HG03095 (cell line): ENCODE measurements at regions not wholly inside any gene's neighbourhood (a gene's known extent, or its start where the extent isn't known, plus 50 kb on each side); places are given as distances from the start of the nearest gene placed in this dataset.

ENCODE experiments used
- ATAC-seq: cut with Tn5 transposase; IDR thresholded peaks from one replicate; pipeline ENCODE4 v1.9.1; 2021; ENCODE audit warnings: moderate library complexity; ENCODE audit not compliant: unreplicated experiment

DNA sequence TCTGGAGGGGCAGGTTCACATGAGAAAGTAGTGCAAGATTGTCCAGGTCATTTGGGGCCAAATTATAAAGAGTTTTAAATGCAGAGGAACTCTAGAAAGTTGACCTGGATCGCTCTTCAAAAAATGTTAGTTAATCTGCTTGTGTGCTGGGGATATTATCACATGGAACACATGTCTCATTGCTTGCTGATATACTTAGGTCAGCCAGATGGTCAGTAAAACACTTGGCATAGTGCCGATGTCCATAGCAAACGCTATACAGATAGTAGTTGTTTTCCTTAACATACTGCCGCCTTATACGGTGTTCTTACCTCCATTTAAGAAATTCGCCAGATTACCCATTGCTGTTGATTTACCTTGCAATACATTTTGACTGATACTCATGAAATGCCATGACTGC is 103.4 kb upstream of the CWC22 start:
- ATAC-seq: no peak

GRCh38 chr2:180101846-180102245 is 94.7 kb upstream of the CWC22 start:
- ATAC-seq: no peak

- ATAC-seq: no peak
These were observed 92.2 kb upstream of the CWC22 start for GRCh38 chr2:180099308-180099707.

DNA sequence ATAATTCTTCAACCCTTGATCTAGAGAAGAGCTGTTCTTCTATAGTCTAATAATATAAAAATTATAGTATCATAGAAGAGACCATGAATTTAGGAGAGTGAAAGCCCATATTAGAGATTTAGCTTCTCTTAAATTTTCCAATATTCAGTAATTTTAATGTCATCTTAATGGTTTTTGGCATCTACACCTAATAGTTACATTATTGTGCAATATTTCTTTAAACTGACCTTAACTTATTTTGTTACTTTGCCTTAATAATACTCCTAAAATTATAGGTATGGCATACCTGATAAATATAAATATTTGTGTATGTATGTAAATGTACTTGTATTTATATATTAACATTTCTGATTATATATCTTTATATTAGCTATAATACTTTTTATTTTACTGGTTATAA is 78.0 kb upstream of the CWC22 start:
- ATAC-seq: no peak

DNA sequence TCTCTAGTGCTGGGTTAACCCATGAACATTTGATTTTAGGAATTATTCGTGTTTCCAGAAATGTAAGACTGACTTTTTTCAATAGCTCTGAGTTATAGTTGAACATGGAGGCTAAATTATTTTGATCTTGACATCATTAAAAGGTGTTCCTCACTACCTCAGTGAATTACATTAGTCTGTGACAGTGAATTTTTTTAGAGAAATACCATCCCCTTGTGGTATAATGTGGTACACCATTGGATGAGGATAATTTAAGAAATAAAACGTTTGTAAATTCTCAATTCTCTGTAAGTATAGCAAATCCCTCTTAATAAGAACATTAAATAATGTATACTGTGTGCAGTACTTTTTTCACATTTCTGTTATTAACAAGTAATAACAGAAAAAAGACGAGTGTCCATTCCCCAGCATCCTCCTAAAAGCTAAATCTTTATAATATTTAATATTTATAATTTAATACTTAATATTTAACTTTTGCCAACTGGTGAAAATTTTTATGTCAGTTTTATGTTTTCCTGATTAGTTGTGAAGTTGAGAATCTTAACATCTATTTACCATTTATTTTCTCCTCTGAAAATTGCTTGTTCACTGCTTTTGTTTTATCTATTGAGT is 70.3 kb upstream of the CWC22 start:
- no peak for ATAC-seq

DNA sequence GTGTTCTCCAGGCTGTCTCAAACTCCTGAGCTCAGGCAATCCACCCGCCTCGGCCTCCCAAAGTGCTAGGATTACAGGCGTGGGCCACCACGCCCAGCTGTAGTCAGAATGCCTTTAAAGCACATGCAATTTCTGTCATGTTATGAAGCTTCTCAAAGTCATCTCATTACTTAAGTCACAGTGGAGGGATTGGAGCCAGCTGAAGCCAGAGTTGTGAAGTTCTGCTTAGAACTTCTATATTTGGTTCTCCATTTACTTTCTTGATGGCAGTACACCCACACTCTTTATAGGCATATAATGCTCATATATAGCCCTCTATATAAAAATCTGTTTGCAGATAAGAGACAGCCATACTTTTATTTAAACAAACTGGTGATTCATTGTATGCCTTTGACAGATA is 68.8 kb upstream of the CWC22 start:
- no peak for ATAC-seq

DNA sequence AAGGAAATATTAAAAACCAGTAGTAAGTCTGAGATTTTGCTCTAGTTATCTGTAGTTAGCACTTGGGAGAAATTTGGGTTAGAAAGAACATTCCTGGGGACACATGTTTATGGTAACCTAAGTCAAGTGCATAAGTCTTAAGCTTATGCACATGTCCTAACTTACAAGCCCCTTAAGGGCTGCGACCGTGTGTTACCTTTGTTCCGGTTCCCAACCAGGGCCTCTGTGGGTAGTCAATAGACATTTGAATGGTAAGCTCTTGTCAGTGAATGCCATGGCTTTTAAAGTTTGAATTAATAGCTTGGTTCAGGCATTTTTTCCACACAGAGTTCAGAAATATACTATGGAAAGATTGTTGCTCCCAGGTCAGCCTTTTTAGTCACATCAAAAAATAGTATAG is 64.7 kb upstream of the CWC22 start:
- ATAC-seq: no peak

DNA sequence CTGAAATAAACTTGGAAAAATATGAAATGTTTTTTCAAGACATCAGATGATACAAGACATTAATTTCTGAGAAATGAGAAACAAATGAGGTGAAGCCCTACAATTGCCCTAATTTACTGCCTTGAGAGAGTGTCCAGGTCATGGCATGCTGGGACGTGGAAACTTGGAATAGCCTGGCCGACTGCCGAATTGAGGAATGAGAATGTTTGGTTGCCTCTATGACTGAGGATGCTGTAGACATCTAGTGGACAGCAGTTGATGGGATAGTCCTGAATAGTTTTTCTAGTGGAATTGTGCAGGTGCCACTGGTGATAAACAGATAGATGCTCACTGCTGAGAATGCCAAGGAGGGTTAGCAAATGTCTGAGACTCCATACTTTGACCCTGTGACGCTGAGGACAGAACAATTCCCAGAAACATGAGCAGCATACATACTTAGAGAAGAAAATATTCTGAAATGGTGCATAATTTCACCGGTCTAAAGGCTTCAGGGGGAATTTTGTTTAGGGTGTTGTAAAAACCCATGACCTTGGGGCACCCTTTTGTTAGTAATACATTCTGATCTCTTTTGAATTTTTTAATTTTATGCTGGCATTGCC is 56.5 kb upstream of the CWC22 start:
- no peak for ATAC-seq

- no peak for ATAC-seq
These were observed 55.1 kb upstream of the CWC22 start for GRCh38 chr2:180062178-180062577.

GRCh38 chr2:180061546-180061945 is 54.4 kb upstream of the CWC22 start:
- ATAC-seq: no peak

GRCh38 chr2:180061085-180061484 is 54.0 kb upstream of the CWC22 start:
- no peak for ATAC-seq

GRCh38 chr2:180058993-180059392 is 51.9 kb upstream of the CWC22 start:
- ATAC-seq: no peak

GRCh38 chr2:180057706-180058412 is 50.8 kb upstream of the CWC22 start:
- ATAC-seq: no peak
